ENCODE measurements at regions not wholly inside any gene's neighbourhood (a gene's known extent, or its start where the extent isn't known, plus 50 kb on each side); places are given as distances from the start of the nearest gene placed in this dataset.
"Not testable (repeated sequence)": the region's sequence is repeated elsewhere in the genome, so short reads cannot be mapped to it uniquely, and the experiment has no call there.

- ChIA-PET POLR2A (no interaction called here), CTCF (no interaction called here)
- no peak for TF ChIP-seq CTCF (IDR thresholded peaks at IDR 0.05; ENCODE audit: insufficient read depth, low read length, missing control alignments)
- DNase-seq (ENCODE audit: low read depth, low spot score) = no peak
- no peak overlapping the region for H3K4me3 ChIP-seq (ENCODE audit: low read depth, low read length)
Measured at GRCh38 chr7:152519290-152519689, 83.5 kb upstream of the KMT2C start.

- no peak for DNase-seq (ENCODE audit: low read depth, low spot score)
- ChIA-PET POLR2A (no interaction called here), CTCF (no interaction called here)
- no peak for TF ChIP-seq CTCF (IDR thresholded peaks at IDR 0.05; ENCODE audit: insufficient read depth, low read length, missing control alignments)
- no peak overlapping the region for H3K4me3 ChIP-seq (ENCODE audit: low read depth, low read length)
Measured at GRCh38 chr7:152516216-152516615, 80.4 kb upstream of the KMT2C start.

- POLR2A ChIA-PET; CTCF ChIA-PET; H3K4me3 ChIP-seq (ENCODE audit: low read depth, low read length); DNase-seq (ENCODE audit: low read depth, low spot score): not testable (repeated sequence)
Measured at GRCh38 chr7:152515266-152515950, 79.6 kb upstream of the KMT2C start.

GRCh38 chr7:152514771-152515105 is 78.9 kb upstream of the KMT2C start:
- H3K4me3 ChIP-seq (ENCODE audit: low read depth, low read length) = no peak overlapping the region
- TF ChIP-seq CTCF (IDR thresholded peaks at IDR 0.05; ENCODE audit: insufficient read depth, low read length, missing control alignments) = no peak
- POLR2A ChIA-PET = no interaction called here
- DNase-seq (ENCODE audit: low read depth, low spot score) = no peak
- CTCF ChIA-PET = no interaction called here

GRCh38 chr7:152513861-152514770 is 78.3 kb upstream of the KMT2C start:
- no peak for TF ChIP-seq CTCF (IDR thresholded peaks at IDR 0.05; ENCODE audit: insufficient read depth, low read length, missing control alignments)
- no peak overlapping the region for H3K4me3 ChIP-seq (ENCODE audit: low read depth, low read length)
- ChIA-PET CTCF (no interaction called here), POLR2A (no interaction called here)
- DNase-seq (ENCODE audit: low read depth, low spot score) = no peak

GRCh38 chr7:152512706-152513105 is 76.9 kb upstream of the KMT2C start:
- no peak for DNase-seq (ENCODE audit: low read depth, low spot score)
- ChIA-PET POLR2A (no interaction called here), CTCF (no interaction called here)
- no peak for TF ChIP-seq CTCF (IDR thresholded peaks at IDR 0.05; ENCODE audit: insufficient read depth, low read length, missing control alignments)
- no peak overlapping the region for H3K4me3 ChIP-seq (ENCODE audit: low read depth, low read length)
